GM23338 (cell line): ENCODE measurements at regions not wholly inside any gene's neighbourhood (a gene's known extent, or its start where the extent isn't known, plus 50 kb on each side); places are given as distances from the start of the nearest gene placed in this dataset.

ENCODE experiments used
- EZH2 ChIP-seq: fragments of 200-600 bp; sonication (generic); IDR thresholded peaks from one replicate; pipeline ENCODE4 v1.8.0; 2017; ENCODE audit warnings: antibody characterized with exemption, mild to moderate bottlenecking, low read depth; ENCODE audit not compliant: unreplicated experiment
- JUNB ChIP-seq: IDR thresholded peaks from one replicate; pipeline ENCODE4 v1.6.1; 2016; ENCODE audit warnings: antibody characterized with exemption; ENCODE audit not compliant: unreplicated experiment
- POLR2AphosphoS5 ChIP-seq: IDR thresholded peaks from 2 replicates; pipeline ENCODE4 v1.6.1; 2016; ENCODE audit warnings: antibody characterized with exemption, low read depth
- STAT1 ChIP-seq: IDR thresholded peaks from one replicate; pipeline ENCODE4 v1.6.1; 2016; ENCODE audit warnings: antibody characterized with exemption; ENCODE audit not compliant: unreplicated experiment
- ZNF331 ChIP-seq: fragments of 250-450 bp; sonication (Bioruptor Pico); IDR thresholded peaks from 2 replicates; pipeline ENCODE4 v1.5.0; 2020; ENCODE audit warnings: low read depth, mild to moderate bottlenecking, moderate library complexity
- ZNF462 ChIP-seq: fragments of 250-450 bp; sonication (Bioruptor Pico); IDR thresholded peaks from 2 replicates; pipeline ENCODE4 v1.5.0; 2020; ENCODE audit warnings: mild to moderate bottlenecking, moderate library complexity
- TF ChIP-seq, protein P1 (sequence below), 2 experiments: fragments of 200-600 bp in 1 of 2; sonication (generic) in 1 of 2; conservative IDR thresholded peaks; 2 replicates each; pipeline versions ENCODE4 v1.5.1 to v1.6.1; 2016 to 2017; ENCODE audit warnings: antibody characterized with exemption in 2 of 2, low read depth in 2 of 2, mild to moderate bottlenecking in 2 of 2, moderate library complexity in 1 of 2
- TF ChIP-seq, protein P2 (sequence below): IDR thresholded peaks from one replicate; pipeline ENCODE4 v1.6.1; 2018; ENCODE audit warnings: antibody characterized with exemption; ENCODE audit not compliant: unreplicated experiment

DNA sequence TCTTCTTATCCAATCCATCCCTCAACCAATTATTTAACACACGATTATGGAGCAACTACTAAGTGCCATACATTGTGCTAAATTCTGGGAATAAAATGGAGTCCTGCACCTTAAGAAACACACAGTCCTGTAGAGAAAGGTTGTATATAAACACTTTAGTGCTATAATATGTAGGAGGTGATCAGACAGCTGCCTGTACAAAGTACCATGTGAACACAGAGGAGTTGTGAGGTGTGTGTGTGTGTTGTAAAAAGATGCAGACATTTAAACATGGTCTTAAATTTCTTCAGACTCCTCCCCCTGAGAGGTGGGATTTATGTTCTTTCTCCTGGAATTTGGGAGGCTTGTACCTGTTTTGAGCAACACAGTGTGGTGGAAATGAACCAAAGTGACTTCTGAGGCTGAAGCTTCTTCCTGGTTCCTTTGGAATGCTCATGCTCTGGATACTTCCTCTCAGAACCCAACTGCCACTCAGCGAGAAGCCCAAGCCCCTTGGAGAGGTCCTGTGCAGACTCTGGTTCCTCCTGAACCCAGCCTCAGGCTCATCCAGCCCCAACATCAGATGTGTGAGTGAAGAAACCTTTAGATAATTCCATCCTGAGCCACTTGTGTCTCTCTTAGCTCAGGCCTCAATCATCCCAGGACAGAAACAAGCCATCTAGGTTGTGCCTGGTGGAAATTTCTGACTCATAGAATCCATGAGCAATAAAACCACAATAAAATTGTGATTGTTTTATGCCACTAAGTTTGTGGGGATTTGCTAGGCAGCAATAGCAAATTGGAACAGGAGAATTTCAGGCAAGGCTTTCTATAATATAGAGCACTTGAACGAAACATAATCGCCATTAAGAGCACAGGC lies 161.2 kb upstream of the FAM3C start:
- TF ChIP-seq, protein P1, sequence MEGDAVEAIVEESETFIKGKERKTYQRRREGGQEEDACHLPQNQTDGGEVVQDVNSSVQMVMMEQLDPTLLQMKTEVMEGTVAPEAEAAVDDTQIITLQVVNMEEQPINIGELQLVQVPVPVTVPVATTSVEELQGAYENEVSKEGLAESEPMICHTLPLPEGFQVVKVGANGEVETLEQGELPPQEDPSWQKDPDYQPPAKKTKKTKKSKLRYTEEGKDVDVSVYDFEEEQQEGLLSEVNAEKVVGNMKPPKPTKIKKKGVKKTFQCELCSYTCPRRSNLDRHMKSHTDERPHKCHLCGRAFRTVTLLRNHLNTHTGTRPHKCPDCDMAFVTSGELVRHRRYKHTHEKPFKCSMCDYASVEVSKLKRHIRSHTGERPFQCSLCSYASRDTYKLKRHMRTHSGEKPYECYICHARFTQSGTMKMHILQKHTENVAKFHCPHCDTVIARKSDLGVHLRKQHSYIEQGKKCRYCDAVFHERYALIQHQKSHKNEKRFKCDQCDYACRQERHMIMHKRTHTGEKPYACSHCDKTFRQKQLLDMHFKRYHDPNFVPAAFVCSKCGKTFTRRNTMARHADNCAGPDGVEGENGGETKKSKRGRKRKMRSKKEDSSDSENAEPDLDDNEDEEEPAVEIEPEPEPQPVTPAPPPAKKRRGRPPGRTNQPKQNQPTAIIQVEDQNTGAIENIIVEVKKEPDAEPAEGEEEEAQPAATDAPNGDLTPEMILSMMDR (conservative IDR thresholded peaks at IDR 0.05; ENCODE audit: low read depth in 2 of 2): no peak
- TF ChIP-seq, protein P2, sequence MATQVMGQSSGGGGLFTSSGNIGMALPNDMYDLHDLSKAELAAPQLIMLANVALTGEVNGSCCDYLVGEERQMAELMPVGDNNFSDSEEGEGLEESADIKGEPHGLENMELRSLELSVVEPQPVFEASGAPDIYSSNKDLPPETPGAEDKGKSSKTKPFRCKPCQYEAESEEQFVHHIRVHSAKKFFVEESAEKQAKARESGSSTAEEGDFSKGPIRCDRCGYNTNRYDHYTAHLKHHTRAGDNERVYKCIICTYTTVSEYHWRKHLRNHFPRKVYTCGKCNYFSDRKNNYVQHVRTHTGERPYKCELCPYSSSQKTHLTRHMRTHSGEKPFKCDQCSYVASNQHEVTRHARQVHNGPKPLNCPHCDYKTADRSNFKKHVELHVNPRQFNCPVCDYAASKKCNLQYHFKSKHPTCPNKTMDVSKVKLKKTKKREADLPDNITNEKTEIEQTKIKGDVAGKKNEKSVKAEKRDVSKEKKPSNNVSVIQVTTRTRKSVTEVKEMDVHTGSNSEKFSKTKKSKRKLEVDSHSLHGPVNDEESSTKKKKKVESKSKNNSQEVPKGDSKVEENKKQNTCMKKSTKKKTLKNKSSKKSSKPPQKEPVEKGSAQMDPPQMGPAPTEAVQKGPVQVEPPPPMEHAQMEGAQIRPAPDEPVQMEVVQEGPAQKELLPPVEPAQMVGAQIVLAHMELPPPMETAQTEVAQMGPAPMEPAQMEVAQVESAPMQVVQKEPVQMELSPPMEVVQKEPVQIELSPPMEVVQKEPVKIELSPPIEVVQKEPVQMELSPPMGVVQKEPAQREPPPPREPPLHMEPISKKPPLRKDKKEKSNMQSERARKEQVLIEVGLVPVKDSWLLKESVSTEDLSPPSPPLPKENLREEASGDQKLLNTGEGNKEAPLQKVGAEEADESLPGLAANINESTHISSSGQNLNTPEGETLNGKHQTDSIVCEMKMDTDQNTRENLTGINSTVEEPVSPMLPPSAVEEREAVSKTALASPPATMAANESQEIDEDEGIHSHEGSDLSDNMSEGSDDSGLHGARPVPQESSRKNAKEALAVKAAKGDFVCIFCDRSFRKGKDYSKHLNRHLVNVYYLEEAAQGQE: no peak
- TF ChIP-seq EZH2: no peak
- TF ChIP-seq POLR2AphosphoS5: no peak
- no peak for TF ChIP-seq STAT1
- no peak for TF ChIP-seq JUNB
- TF ChIP-seq ZNF462 (CRISPR knock-in tag): no peak
- TF ChIP-seq ZNF331 (CRISPR knock-in tag): no peak
